HCT116 (cell line): ENCODE measurements at regions not wholly inside any gene's neighbourhood (a gene's known extent, or its start where the extent isn't known, plus 50 kb on each side); places are given as distances from the start of the nearest gene placed in this dataset.
"Not testable (repeated sequence)": the region's sequence is repeated elsewhere in the genome, so short reads cannot be mapped to it uniquely, and the experiment has no call there.

ENCODE experiments used
- ATAC-seq: fragments of 200-7000 bp; cut with Tn5 transposase; 2 replicates; pipeline ENCODE4 v1.9.1; 2020; ENCODE audit warnings: mild to moderate bottlenecking, moderate library complexity
- BruUV-seq: library from RNA; stranded (reverse); fragments of 400-500 nt; replicated peaks from 2 replicates; lab custom pipeline; 2021; lab: Mats Ljungman, UMichigan
- CTCF ChIA-PET: fragments of 300-600 bp; sonication (Branson Sonifier 250); formaldehyde crosslinking; loops from one replicate; lab custom pipeline; 2021; ENCODE audit warnings: antibody characterized with exemption; lab: Charles Lee
- POLR2A ChIA-PET: fragments of 300-600, 350-600 bp; sonication (Branson Sonifier 250); formaldehyde crosslinking; loops from one replicate; lab custom pipeline; 2021; ENCODE audit warnings: antibody characterized with exemption; lab: Charles Lee
- RAD21 ChIA-PET, 2 experiments: fragments of 300-600 bp; sonication (Branson Sonifier 250); formaldehyde crosslinking; loops; one replicate each; lab custom pipeline; 2023; ENCODE audit warnings: low total read pairs in 2 of 2; ENCODE audit not compliant: uncharacterized antibody in 2 of 2, unreplicated experiment in 2 of 2, low non-redundant PET in 1 of 2; lab: Charles Lee
- DNase-seq: peaks from one replicate; pipeline ENCODE4 v3.0.0-alpha.2; 2010; ENCODE audit warnings: low read depth, low spot score
- H2AFZ ChIP-seq: fragments of 200-600 bp; shearing (Covaris generic), sonication (generic); 2 replicates; pipeline ENCODE4 v1.6.1; 2017; ENCODE audit warnings: low read depth, mixed run types, mixed read lengths, antibody characterized with exemption, low read length; ENCODE audit not compliant: poor library complexity, severe bottlenecking
- H3K27ac ChIP-seq: 2 replicates; pipeline ENCODE4 v1.5.1; 2012; ENCODE audit warnings: low read depth, low read length
- H3K27me3 ChIP-seq: fragments of 200-600 bp; sonication (generic); 2 replicates; pipeline ENCODE4 v1.6.1; 2016; ENCODE audit warnings: mixed run types, low read length, mixed read lengths; ENCODE audit not compliant: insufficient read depth
- H3K36me3 ChIP-seq, 2 experiments: fragments of 200-500 bp in 1 of 2; fragments of 200-600 bp in 1 of 2; sonication (Bioruptor generic) in 1 of 2; sonication (generic) in 1 of 2; 2 replicates each; pipeline versions ENCODE4 v1.5.1 to v1.6.1; 2014 to 2016; ENCODE audit warnings: low read length in 2 of 2, inconsistent platforms in 1 of 2, mixed read lengths in 1 of 2, mixed run types in 1 of 2; ENCODE audit not compliant: insufficient read depth in 2 of 2, control insufficient read depth in 1 of 2
- H3K4me1 ChIP-seq, 2 experiments: fragments of 200-600 bp in 1 of 2; sonication (generic) in 1 of 2; 2 replicates each; pipeline versions ENCODE4 v1.5.1 to v1.6.1; 2012 to 2017; ENCODE audit warnings: low read length in 2 of 2, inconsistent platforms in 1 of 2, mild to moderate bottlenecking in 1 of 2, mixed read lengths in 1 of 2, mixed run types in 1 of 2, moderate library complexity in 1 of 2; ENCODE audit not compliant: insufficient read depth in 2 of 2, control insufficient read depth in 1 of 2
- H3K4me2 ChIP-seq: fragments of 200-600 bp; sonication (generic); 2 replicates; pipeline ENCODE4 v1.6.1; 2017; ENCODE audit warnings: mixed run types, low read length, mixed read lengths
- H3K4me3 ChIP-seq, 2 experiments: fragments of 200-600 bp in 1 of 2; sonication (generic) in 1 of 2; replicated peaks in 1 of 2; 2 replicates each; pipeline ENCODE4 v1.5.1; 2011 to 2016; ENCODE audit warnings: low read length in 2 of 2, control low read depth in 1 of 2, low read depth in 1 of 2, mild to moderate bottlenecking in 1 of 2, mixed read lengths in 1 of 2, mixed run types in 1 of 2
- H3K79me2 ChIP-seq: fragments of 200-600 bp; sonication (generic); 2 replicates; pipeline ENCODE4 v1.6.1; 2017; ENCODE audit warnings: mild to moderate bottlenecking, mixed run types, low read length, moderate library complexity, mixed read lengths; ENCODE audit not compliant: insufficient read depth
- H3K9ac ChIP-seq: fragments of 200-600 bp; sonication (generic); 2 replicates; pipeline ENCODE4 v1.6.1; 2016; ENCODE audit warnings: low read length, mixed read lengths
- H3K9me2 ChIP-seq: fragments of 200-600 bp; sonication (generic), shearing (Covaris generic); 2 replicates; pipeline ENCODE4 v1.6.1; 2017; ENCODE audit warnings: mixed run types, mild to moderate bottlenecking, moderate library complexity; ENCODE audit not compliant: insufficient read depth
- H3K9me3 ChIP-seq, 2 experiments: fragments of 200-500 bp in 1 of 2; fragments of 200-600 bp in 1 of 2; sonication (Bioruptor generic) in 1 of 2; sonication (generic) in 1 of 2; 2 replicates each; pipeline ENCODE4 v1.6.1; 2014 to 2017; ENCODE audit warnings: low read length in 2 of 2, mixed read lengths in 2 of 2, inconsistent platforms in 1 of 2, low read depth in 1 of 2, mild to moderate bottlenecking in 1 of 2, mixed run types in 1 of 2, moderate library complexity in 1 of 2; ENCODE audit not compliant: control insufficient read depth in 1 of 2, insufficient read depth in 1 of 2
- H4K20me1 ChIP-seq: fragments of 200-600 bp; sonication (generic), shearing (Covaris generic); 2 replicates; pipeline ENCODE4 v1.6.1; 2017; ENCODE audit warnings: mixed run types, mild to moderate bottlenecking, moderate library complexity; ENCODE audit not compliant: insufficient read depth
- CEBPB ChIP-seq: IDR thresholded peaks from 2 replicates; pipeline ENCODE4 v1.6.1; 2012; ENCODE audit warnings: low read depth
- ELF1 ChIP-seq: IDR thresholded peaks from 2 replicates; pipeline ENCODE4 v1.6.1; 2012; ENCODE audit warnings: low read depth, borderline replicate concordance
- EZH2phosphoT487 ChIP-seq: fragments of 200-600 bp; IDR thresholded peaks from 2 replicates; pipeline ENCODE4 v1.6.1; 2018; ENCODE audit warnings: antibody characterized with exemption, borderline replicate concordance
- POLR2A ChIP-seq: IDR thresholded peaks from 2 replicates; pipeline ENCODE4 v1.7.0; 2011; ENCODE audit warnings: borderline replicate concordance; ENCODE audit not compliant: insufficient read depth, insufficient read length; ENCODE audit errors: extremely low read depth
- intact Hi-C: fragments of 100-400 bp; cut with micrococcal nuclease; formaldehyde crosslinking; loops from 2 replicates; pipeline ENCODE4 v1.10.0; 2022
- TF ChIP-seq, protein P1 (sequence below): IDR thresholded peaks from 2 replicates; pipeline ENCODE4 v1.6.1; 2012; ENCODE audit warnings: low read depth
- TF ChIP-seq, protein P2 (sequence below), 3 experiments: fragments of 200-600 bp in 1 of 3; sonication (generic) in 1 of 3; IDR thresholded peaks in 2 of 3; conservative IDR thresholded peaks in 1 of 3; 2 replicates each; pipeline ENCODE4 v1.5.1; 2012 to 2017; ENCODE audit warnings: low read depth in 2 of 3, low read length in 2 of 3, antibody characterized with exemption in 1 of 3, borderline replicate concordance in 1 of 3, control low read depth in 1 of 3, mild to moderate bottlenecking in 1 of 3, mixed read lengths in 1 of 3, mixed run types in 1 of 3, moderate library complexity in 1 of 3; ENCODE audit not compliant: insufficient read depth in 1 of 3
- TF ChIP-seq, protein P3 (sequence below): IDR thresholded peaks from 2 replicates; pipeline ENCODE4 v1.6.1; 2012

DNA sequence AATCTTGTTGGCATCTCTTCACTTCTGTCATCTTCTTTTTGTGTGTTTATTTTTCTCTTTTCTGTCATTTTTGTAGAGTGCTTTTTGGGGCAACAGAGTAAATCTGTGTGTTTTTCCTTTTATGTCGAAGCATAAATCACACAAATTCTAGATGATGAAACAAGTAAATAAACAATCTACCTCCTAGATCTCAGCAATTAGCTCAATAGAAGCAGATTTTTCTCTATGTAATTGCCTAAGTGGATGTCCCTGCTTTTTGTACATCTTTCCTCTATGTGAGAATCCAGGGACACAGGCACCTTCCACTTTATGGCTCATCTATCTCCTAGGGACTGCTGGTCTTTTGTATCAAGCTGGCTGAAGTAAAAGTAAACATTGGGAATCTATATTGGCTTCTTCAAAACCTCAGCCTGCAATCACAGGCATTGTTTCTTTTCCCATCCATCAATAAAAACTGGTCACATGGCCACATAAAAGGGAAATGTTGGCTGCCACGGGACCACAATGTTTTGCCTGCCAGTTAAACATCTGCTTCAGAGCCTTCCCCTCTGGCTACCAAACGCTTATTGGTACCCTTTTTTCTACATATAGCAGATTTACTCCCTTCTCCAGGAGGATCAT lies 323.8 kb downstream of the LMO7 start:
- POLR2A ChIA-PET = no interaction called here
- no peak overlapping the region for H3K4me2 ChIP-seq
- no peak overlapping the region for H3K27ac ChIP-seq
- H3K36me3 ChIP-seq = no peaks in the 10 kb centered on the region
- DNase-seq = no peak
- RAD21 ChIA-PET = no interaction called here
- no peaks in the 10 kb centered on the region for H3K79me2 ChIP-seq
- no peaks in the 10 kb centered on the region for H3K27me3 ChIP-seq
- CTCF ChIA-PET = no interaction called here
- no peaks in the 10 kb centered on the region for H4K20me1 ChIP-seq
- intact Hi-C loops = no loop called here
- H3K9ac ChIP-seq = no peak overlapping the region
- no peaks in the 10 kb centered on the region for H3K9me2 ChIP-seq
- TF ChIP-seq CEBPB = no peak
- TF ChIP-seq, protein P1, sequence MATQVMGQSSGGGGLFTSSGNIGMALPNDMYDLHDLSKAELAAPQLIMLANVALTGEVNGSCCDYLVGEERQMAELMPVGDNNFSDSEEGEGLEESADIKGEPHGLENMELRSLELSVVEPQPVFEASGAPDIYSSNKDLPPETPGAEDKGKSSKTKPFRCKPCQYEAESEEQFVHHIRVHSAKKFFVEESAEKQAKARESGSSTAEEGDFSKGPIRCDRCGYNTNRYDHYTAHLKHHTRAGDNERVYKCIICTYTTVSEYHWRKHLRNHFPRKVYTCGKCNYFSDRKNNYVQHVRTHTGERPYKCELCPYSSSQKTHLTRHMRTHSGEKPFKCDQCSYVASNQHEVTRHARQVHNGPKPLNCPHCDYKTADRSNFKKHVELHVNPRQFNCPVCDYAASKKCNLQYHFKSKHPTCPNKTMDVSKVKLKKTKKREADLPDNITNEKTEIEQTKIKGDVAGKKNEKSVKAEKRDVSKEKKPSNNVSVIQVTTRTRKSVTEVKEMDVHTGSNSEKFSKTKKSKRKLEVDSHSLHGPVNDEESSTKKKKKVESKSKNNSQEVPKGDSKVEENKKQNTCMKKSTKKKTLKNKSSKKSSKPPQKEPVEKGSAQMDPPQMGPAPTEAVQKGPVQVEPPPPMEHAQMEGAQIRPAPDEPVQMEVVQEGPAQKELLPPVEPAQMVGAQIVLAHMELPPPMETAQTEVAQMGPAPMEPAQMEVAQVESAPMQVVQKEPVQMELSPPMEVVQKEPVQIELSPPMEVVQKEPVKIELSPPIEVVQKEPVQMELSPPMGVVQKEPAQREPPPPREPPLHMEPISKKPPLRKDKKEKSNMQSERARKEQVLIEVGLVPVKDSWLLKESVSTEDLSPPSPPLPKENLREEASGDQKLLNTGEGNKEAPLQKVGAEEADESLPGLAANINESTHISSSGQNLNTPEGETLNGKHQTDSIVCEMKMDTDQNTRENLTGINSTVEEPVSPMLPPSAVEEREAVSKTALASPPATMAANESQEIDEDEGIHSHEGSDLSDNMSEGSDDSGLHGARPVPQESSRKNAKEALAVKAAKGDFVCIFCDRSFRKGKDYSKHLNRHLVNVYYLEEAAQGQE = no peak
- TF ChIP-seq EZH2phosphoT487 = no peak
- TF ChIP-seq, protein P2, sequence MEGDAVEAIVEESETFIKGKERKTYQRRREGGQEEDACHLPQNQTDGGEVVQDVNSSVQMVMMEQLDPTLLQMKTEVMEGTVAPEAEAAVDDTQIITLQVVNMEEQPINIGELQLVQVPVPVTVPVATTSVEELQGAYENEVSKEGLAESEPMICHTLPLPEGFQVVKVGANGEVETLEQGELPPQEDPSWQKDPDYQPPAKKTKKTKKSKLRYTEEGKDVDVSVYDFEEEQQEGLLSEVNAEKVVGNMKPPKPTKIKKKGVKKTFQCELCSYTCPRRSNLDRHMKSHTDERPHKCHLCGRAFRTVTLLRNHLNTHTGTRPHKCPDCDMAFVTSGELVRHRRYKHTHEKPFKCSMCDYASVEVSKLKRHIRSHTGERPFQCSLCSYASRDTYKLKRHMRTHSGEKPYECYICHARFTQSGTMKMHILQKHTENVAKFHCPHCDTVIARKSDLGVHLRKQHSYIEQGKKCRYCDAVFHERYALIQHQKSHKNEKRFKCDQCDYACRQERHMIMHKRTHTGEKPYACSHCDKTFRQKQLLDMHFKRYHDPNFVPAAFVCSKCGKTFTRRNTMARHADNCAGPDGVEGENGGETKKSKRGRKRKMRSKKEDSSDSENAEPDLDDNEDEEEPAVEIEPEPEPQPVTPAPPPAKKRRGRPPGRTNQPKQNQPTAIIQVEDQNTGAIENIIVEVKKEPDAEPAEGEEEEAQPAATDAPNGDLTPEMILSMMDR (IDR thresholded peaks at IDR 0.05 in 2 of 3, conservative IDR thresholded peaks at IDR 0.05 in 1 of 3; ENCODE audit: borderline replicate concordance in 1 of 3, insufficient read depth in 1 of 3, low read depth in 2 of 3, low read length in 2 of 3) = no peak
- TF ChIP-seq, protein P3, sequence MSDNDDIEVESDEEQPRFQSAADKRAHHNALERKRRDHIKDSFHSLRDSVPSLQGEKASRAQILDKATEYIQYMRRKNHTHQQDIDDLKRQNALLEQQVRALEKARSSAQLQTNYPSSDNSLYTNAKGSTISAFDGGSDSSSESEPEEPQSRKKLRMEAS = no peak
- TF ChIP-seq ELF1 = no peak
- no peak for TF ChIP-seq POLR2A
- no peaks in the 10 kb centered on the region for H3K9me3 ChIP-seq
- no TSS peak for BruUV-seq
- no peak overlapping the region for H3K4me3 ChIP-seq
- no peaks in the 10 kb centered on the region for H3K4me1 ChIP-seq
- H2AFZ ChIP-seq = no peak overlapping the region
- ATAC-seq = no peak

DNA sequence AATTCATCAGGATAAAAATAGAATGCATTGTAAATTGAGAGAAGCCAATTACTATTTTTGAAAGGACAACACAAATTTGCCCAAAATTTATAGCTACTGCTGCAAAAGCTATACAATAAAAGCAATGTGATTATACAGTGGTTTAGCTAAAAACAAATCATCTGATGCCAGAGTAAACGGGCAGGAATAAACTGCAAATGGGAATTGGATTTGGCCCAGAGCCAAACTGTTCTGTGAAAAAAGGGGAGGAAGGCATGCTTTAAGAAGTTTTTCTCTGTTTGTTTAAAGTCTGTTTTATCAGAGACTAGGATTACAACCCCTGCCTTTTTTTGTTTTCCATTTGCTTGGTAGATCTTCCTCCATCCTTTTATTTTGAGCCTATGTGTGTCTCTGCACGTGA lies 317.5 kb downstream of the LMO7 start:
- H3K4me2 ChIP-seq, H3K27ac ChIP-seq, H2AFZ ChIP-seq, H3K27me3 ChIP-seq, H3K4me3 ChIP-seq, H3K79me2 ChIP-seq, intact Hi-C loops, H3K36me3 ChIP-seq, ATAC-seq, H3K9ac ChIP-seq, H3K9me3 ChIP-seq, DNase-seq, RAD21 ChIA-PET, BruUV-seq, H3K9me2 ChIP-seq, POLR2A ChIA-PET, H3K4me1 ChIP-seq, H4K20me1 ChIP-seq, CTCF ChIA-PET: not testable (repeated sequence)
